IMR-90 (cell line): ENCODE measurements at regions not wholly inside any gene's neighbourhood (a gene's known extent, or its start where the extent isn't known, plus 50 kb on each side); places are given as distances from the start of the nearest gene placed in this dataset.

Experiments
- CHD1 ChIP-seq: IDR thresholded peaks from 2 replicates; pipeline ENCODE4 v1.6.1; 2012; ENCODE audit warnings: low read depth, low read length, improper control_type of control experiment
- MAZ ChIP-seq: IDR thresholded peaks from 2 replicates; pipeline ENCODE4 v1.6.1; 2012; ENCODE audit warnings: low read depth, mild to moderate bottlenecking, low read length, improper control_type of control experiment, moderate library complexity, borderline replicate concordance
- POLR2A ChIP-seq: IDR thresholded peaks from 2 replicates; pipeline ENCODE4 v1.6.1; 2012; ENCODE audit warnings: mild to moderate bottlenecking, low read depth, low read length
- RAD21 ChIP-seq: IDR thresholded peaks from 2 replicates; pipeline ENCODE4 v1.6.1; 2012; ENCODE audit warnings: low read length, improper control_type of control experiment
- TF ChIP-seq, protein P1 (sequence below): conservative IDR thresholded peaks from 2 replicates; pipeline ENCODE4 v1.5.1; 2012; ENCODE audit warnings: mild to moderate bottlenecking, low read depth, low read length, improper control_type of control experiment

- TF ChIP-seq, protein P1, sequence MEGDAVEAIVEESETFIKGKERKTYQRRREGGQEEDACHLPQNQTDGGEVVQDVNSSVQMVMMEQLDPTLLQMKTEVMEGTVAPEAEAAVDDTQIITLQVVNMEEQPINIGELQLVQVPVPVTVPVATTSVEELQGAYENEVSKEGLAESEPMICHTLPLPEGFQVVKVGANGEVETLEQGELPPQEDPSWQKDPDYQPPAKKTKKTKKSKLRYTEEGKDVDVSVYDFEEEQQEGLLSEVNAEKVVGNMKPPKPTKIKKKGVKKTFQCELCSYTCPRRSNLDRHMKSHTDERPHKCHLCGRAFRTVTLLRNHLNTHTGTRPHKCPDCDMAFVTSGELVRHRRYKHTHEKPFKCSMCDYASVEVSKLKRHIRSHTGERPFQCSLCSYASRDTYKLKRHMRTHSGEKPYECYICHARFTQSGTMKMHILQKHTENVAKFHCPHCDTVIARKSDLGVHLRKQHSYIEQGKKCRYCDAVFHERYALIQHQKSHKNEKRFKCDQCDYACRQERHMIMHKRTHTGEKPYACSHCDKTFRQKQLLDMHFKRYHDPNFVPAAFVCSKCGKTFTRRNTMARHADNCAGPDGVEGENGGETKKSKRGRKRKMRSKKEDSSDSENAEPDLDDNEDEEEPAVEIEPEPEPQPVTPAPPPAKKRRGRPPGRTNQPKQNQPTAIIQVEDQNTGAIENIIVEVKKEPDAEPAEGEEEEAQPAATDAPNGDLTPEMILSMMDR = no peak
- TF ChIP-seq MAZ (no peak), POLR2A (no peak), RAD21 (no peak), CHD1 (no peak)
These were observed 107.3 kb downstream of the AKAP11 start for GRCh38 chr13:42379241-42379640.
